ENCODE measurements at regions not wholly inside any gene's neighbourhood (a gene's known extent, or its start where the extent isn't known, plus 50 kb on each side); places are given as distances from the start of the nearest gene placed in this dataset.

DNA sequence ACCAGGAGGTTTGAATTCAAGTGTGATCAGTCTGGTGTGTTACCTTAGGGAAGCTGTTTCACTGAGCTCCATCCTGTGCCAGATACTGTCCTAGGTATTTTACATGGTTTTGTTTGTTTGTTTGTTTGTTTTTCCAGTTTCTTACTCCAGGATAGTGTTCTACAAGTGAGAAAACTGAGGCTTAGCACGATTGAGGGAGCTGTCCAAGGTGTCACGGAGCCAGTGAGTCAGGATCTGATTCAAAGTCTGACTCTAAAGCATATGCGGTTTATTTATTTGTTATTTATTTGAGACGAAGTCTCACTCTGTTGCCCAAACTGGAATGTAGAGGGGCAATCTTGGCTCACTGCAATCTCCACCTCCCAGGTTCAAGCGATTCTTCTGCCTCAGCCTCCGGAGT, 79.7 kb upstream of the GNG2 start:
- Histone ChIP-seq H3K9me3 (ENCODE audit: control extremely low read depth in 1 of 5, control insufficient read depth in 4 of 5, insufficient read depth in 2 of 5, low read depth in 1 of 5, low read length in 4 of 5) (peaks cover 0 to 4% (median 1%) of the 10 kb centered on the region in 5 experiments), H3K4me3 (ENCODE audit: control insufficient read depth in 1 of 7, extremely low read depth in 1 of 7, insufficient read depth in 4 of 7, low read depth in 2 of 7, low read length in 6 of 7) (no peak overlapping the region), H3K4me1 (ENCODE audit: control extremely low read depth in 1 of 4, control insufficient read depth in 4 of 4, insufficient read depth in 4 of 4, low read length in 3 of 4) (peaks cover 0 to 11% (median 5%) of the 10 kb centered on the region in 4 experiments), H3K27ac (ENCODE audit: insufficient read depth in 1 of 2, low read depth in 1 of 2, low read length in 2 of 2, poor library complexity in 1 of 2, severe bottlenecking in 2 of 2) (no peak overlapping the region), H3K36me3 (ENCODE audit: control insufficient read depth in 4 of 4, insufficient read depth in 4 of 4, low read length in 3 of 4) (no peaks in the 10 kb centered on the region), H3K27me3 (replicated peaks in 2 of 5; ENCODE audit: control insufficient read depth in 4 of 5, insufficient read depth in 5 of 5, low read length in 4 of 5) (peaks cover 0 to 2% (median 0%) of the 10 kb centered on the region in 5 experiments)
- POLR2A ChIA-PET = no interaction called here
- 59% methylated on average over 4 of the region's 6 CpGs for WGBS (ENCODE audit: insufficient coverage)
- no peak for DNase-seq
- CTCF ChIA-PET = interaction anchor here (0.9 to 6.9 kb wide), 10 partner anchors 26 to 502 kb away, joined by 3 to 71 read pairs (median 4); no protein-coding TSS in a partner anchor

DNA sequence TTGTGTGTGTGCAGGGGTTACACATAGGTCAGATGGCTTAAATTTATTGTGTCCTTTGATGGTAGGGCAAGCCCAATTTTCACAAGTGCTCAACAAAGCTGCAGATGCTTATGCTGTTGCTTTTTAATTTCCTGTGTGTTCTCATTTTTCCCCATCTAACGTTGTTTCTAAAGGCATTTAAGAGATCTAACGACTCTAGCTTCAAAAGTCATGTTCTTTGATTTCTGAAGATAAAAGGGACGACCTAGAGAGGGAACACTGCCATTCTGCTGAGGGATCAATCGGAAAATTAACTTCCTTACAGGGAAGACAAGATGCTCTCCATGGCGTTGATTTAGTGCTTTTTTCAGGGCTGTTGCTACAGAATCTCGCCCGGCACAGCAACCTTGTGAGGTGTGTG, 79.0 kb upstream of the GNG2 start:
- H3K27ac ChIP-seq (ENCODE audit: insufficient read depth in 1 of 2, low read depth in 1 of 2, low read length in 2 of 2, poor library complexity in 1 of 2, severe bottlenecking in 2 of 2) = no peak overlapping the region
- 94% methylated on average over 4 of the region's 7 CpGs for WGBS (ENCODE audit: insufficient coverage)
- ChIA-PET POLR2A (no interaction called here), CTCF (interaction anchor here (0.9 to 6.9 kb wide), 4 partner anchors 25 to 201 kb away, joined by 3 to 71 read pairs (median 5); no protein-coding TSS in a partner anchor)
- H3K4me3 ChIP-seq (ENCODE audit: control insufficient read depth in 1 of 7, extremely low read depth in 1 of 7, insufficient read depth in 4 of 7, low read depth in 2 of 7, low read length in 6 of 7) = no peak overlapping the region
- no peaks in the 10 kb centered on the region for H3K36me3 ChIP-seq (ENCODE audit: control insufficient read depth in 4 of 4, insufficient read depth in 4 of 4, low read length in 3 of 4)
- DNase-seq = no peak
- H3K9me3 ChIP-seq (ENCODE audit: control extremely low read depth in 1 of 5, control insufficient read depth in 4 of 5, insufficient read depth in 2 of 5, low read depth in 1 of 5, low read length in 4 of 5) = peaks cover 0 to 10% (median 1%) of the 10 kb centered on the region in 5 experiments
- H3K27me3 ChIP-seq (replicated peaks in 2 of 5; ENCODE audit: control insufficient read depth in 4 of 5, insufficient read depth in 5 of 5, low read length in 4 of 5) = peaks cover 0 to 2% (median 0%) of the 10 kb centered on the region in 5 experiments
- H3K4me1 ChIP-seq (ENCODE audit: control extremely low read depth in 1 of 4, control insufficient read depth in 4 of 4, insufficient read depth in 4 of 4, low read length in 3 of 4) = peaks cover 0 to 10% (median 3%) of the 10 kb centered on the region in 4 experiments

DNA sequence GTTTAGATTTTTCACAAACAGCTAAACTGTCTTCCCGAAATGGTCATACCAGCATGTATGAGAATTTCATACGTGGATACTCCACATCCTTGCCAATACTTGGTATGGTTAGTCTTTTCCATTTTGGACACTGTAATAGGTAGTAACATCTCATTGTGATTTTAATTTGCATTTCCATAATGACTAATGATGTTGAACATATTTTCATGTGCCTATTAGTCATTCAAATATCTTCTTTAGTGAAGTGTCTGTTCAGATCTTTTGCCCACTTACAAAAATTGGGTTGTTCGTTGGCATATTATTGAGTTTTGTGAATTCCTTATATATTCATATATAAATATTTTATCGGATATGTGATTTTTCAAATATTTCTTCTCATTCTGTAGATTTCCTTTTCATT, 78.0 kb upstream of the GNG2 start:
- peaks cover 0 to 8% (median 3%) of the 10 kb centered on the region in 4 experiments for H3K4me1 ChIP-seq (ENCODE audit: control extremely low read depth in 1 of 4, control insufficient read depth in 4 of 4, insufficient read depth in 4 of 4, low read length in 3 of 4)
- H3K4me3 ChIP-seq (ENCODE audit: control insufficient read depth in 1 of 7, extremely low read depth in 1 of 7, insufficient read depth in 4 of 7, low read depth in 2 of 7, low read length in 6 of 7) = no peak overlapping the region
- no CpG with 5 or more reads among the region's 4 CpGs for WGBS (ENCODE audit: insufficient coverage)
- ChIA-PET POLR2A (interaction anchor here (0.7 kb wide), 1 partner anchor 519 kb away, joined by 3 read pairs; no protein-coding TSS in a partner anchor), CTCF (interaction anchor here (1.8 to 6.9 kb wide), 2 partner anchors 197 to 200 kb away, joined by 6 to 71 read pairs; no protein-coding TSS in a partner anchor)
- no peak for DNase-seq
- peaks cover 0 to 2% (median 0%) of the 10 kb centered on the region in 5 experiments for H3K27me3 ChIP-seq (replicated peaks in 2 of 5; ENCODE audit: control insufficient read depth in 4 of 5, insufficient read depth in 5 of 5, low read length in 4 of 5)
- no peaks in the 10 kb centered on the region for H3K36me3 ChIP-seq (ENCODE audit: control insufficient read depth in 4 of 4, insufficient read depth in 4 of 4, low read length in 3 of 4)
- H3K9me3 ChIP-seq (ENCODE audit: control extremely low read depth in 1 of 5, control insufficient read depth in 4 of 5, insufficient read depth in 2 of 5, low read depth in 1 of 5, low read length in 4 of 5) = peaks cover 0 to 20% (median 2%) of the 10 kb centered on the region in 5 experiments
- H3K27ac ChIP-seq (ENCODE audit: insufficient read depth in 1 of 2, low read depth in 1 of 2, low read length in 2 of 2, poor library complexity in 1 of 2, severe bottlenecking in 2 of 2) = no peak overlapping the region

GRCh38 chr14:51783765-51784164, 76.6 kb upstream of the GNG2 start:
- ChIA-PET CTCF (interaction anchor here (1.4 kb wide), 1 partner anchor 196 kb away, joined by 4 read pairs; no protein-coding TSS in a partner anchor), POLR2A (interaction anchor here (0.6 kb wide), 1 partner anchor 808 kb away, joined by 5 read pairs; no protein-coding TSS in a partner anchor)
- Histone ChIP-seq H3K4me1 (ENCODE audit: control extremely low read depth in 1 of 4, control insufficient read depth in 4 of 4, insufficient read depth in 4 of 4, low read length in 3 of 4) (peaks cover 0 to 8% (median 3%) of the 10 kb centered on the region in 4 experiments), H3K9me3 (ENCODE audit: control extremely low read depth in 1 of 5, control insufficient read depth in 4 of 5, insufficient read depth in 2 of 5, low read depth in 1 of 5, low read length in 4 of 5) (peaks cover 0 to 22% (median 3%) of the 10 kb centered on the region in 5 experiments), H3K4me3 (ENCODE audit: control insufficient read depth in 1 of 7, extremely low read depth in 1 of 7, insufficient read depth in 4 of 7, low read depth in 2 of 7, low read length in 6 of 7) (no peak overlapping the region), H3K27me3 (replicated peaks in 2 of 5; ENCODE audit: control insufficient read depth in 4 of 5, insufficient read depth in 5 of 5, low read length in 4 of 5) (peaks cover 0 to 2% (median 0%) of the 10 kb centered on the region in 5 experiments), H3K36me3 (ENCODE audit: control insufficient read depth in 4 of 4, insufficient read depth in 4 of 4, low read length in 3 of 4) (no peaks in the 10 kb centered on the region), H3K27ac (ENCODE audit: insufficient read depth in 1 of 2, low read depth in 1 of 2, low read length in 2 of 2, poor library complexity in 1 of 2, severe bottlenecking in 2 of 2) (no peak overlapping the region)
- peak in 2 of 3 donors; percentile 21 to 37 for DNase-seq
- WGBS (ENCODE audit: insufficient coverage) = 27% methylated on average over 2 of the region's 4 CpGs

- H3K36me3 ChIP-seq (ENCODE audit: control insufficient read depth in 4 of 4, insufficient read depth in 4 of 4, low read length in 3 of 4) = no peaks in the 10 kb centered on the region
- peaks cover 0 to 2% (median 0%) of the 10 kb centered on the region in 5 experiments for H3K27me3 ChIP-seq (replicated peaks in 2 of 5; ENCODE audit: control insufficient read depth in 4 of 5, insufficient read depth in 5 of 5, low read length in 4 of 5)
- H3K4me3 ChIP-seq (ENCODE audit: control insufficient read depth in 1 of 7, extremely low read depth in 1 of 7, insufficient read depth in 4 of 7, low read depth in 2 of 7, low read length in 6 of 7) = no peak overlapping the region
- peaks cover 0 to 22% (median 3%) of the 10 kb centered on the region in 5 experiments for H3K9me3 ChIP-seq (ENCODE audit: control extremely low read depth in 1 of 5, control insufficient read depth in 4 of 5, insufficient read depth in 2 of 5, low read depth in 1 of 5, low read length in 4 of 5)
- ChIA-PET POLR2A (no interaction called here), CTCF (interaction anchor here (1.0 to 2.7 kb wide), 4 partner anchors 9 to 235 kb away, joined by 3 to 11 read pairs (median 4); no protein-coding TSS in a partner anchor)
- H3K4me1 ChIP-seq (ENCODE audit: control extremely low read depth in 1 of 4, control insufficient read depth in 4 of 4, insufficient read depth in 4 of 4, low read length in 3 of 4) = peaks cover 0 to 8% (median 3%) of the 10 kb centered on the region in 4 experiments
- no peak for DNase-seq
- no peak overlapping the region for H3K27ac ChIP-seq (ENCODE audit: insufficient read depth in 1 of 2, low read depth in 1 of 2, low read length in 2 of 2, poor library complexity in 1 of 2, severe bottlenecking in 2 of 2)
Observed at GRCh38 chr14:51784466-51784865, 75.9 kb upstream of the GNG2 start.

DNA sequence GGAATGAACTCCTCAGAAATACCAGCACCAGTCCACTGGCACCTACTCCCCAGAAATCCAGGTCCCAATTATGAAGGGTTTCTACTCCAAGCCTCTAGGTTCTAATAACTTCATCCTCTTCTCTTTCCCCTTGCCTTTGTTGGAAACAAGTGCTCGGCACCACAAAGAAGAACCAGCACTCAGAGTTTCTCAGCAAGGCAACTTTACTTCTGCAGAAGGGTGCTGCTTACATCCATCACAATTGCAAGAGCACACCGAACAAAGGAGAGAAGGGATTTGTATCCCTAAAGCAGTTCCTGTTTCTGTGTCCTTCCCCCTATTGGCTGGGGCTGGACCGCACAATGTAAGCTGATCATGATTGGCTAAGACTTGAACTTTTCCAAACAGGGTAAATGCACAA, 74.2 kb upstream of the GNG2 start:
- no peak overlapping the region for H3K4me3 ChIP-seq (ENCODE audit: control insufficient read depth in 1 of 7, extremely low read depth in 1 of 7, insufficient read depth in 4 of 7, low read depth in 2 of 7, low read length in 6 of 7)
- peaks cover 0 to 2% (median 0%) of the 10 kb centered on the region in 5 experiments for H3K27me3 ChIP-seq (replicated peaks in 2 of 5; ENCODE audit: control insufficient read depth in 4 of 5, insufficient read depth in 5 of 5, low read length in 4 of 5)
- peaks cover 0 to 3% (median 0%) of the 10 kb centered on the region in 4 experiments for H3K4me1 ChIP-seq (ENCODE audit: control extremely low read depth in 1 of 4, control insufficient read depth in 4 of 4, insufficient read depth in 4 of 4, low read length in 3 of 4)
- POLR2A ChIA-PET = no interaction called here
- H3K9me3 ChIP-seq (ENCODE audit: control extremely low read depth in 1 of 5, control insufficient read depth in 4 of 5, insufficient read depth in 2 of 5, low read depth in 1 of 5, low read length in 4 of 5) = peaks cover 0 to 22% (median 3%) of the 10 kb centered on the region in 5 experiments
- 100% methylated on average over 3 of the region's 3 CpGs for WGBS (ENCODE audit: insufficient coverage)
- H3K36me3 ChIP-seq (ENCODE audit: control insufficient read depth in 4 of 4, insufficient read depth in 4 of 4, low read length in 3 of 4) = no peaks in the 10 kb centered on the region
- no peak for DNase-seq
- CTCF ChIA-PET = interaction anchor here (2.7 kb wide), 1 partner anchor 10 kb away, joined by 11 read pairs; no protein-coding TSS in a partner anchor
- no peak overlapping the region for H3K27ac ChIP-seq (ENCODE audit: insufficient read depth in 1 of 2, low read depth in 1 of 2, low read length in 2 of 2, poor library complexity in 1 of 2, severe bottlenecking in 2 of 2)

GRCh38 chr14:51787352-51787751, 73.1 kb upstream of the GNG2 start:
- Histone ChIP-seq H3K9me3 (ENCODE audit: control extremely low read depth in 1 of 5, control insufficient read depth in 4 of 5, insufficient read depth in 2 of 5, low read depth in 1 of 5, low read length in 4 of 5) (peaks cover 0 to 22% (median 3%) of the 10 kb centered on the region in 5 experiments), H3K4me3 (ENCODE audit: control insufficient read depth in 1 of 7, extremely low read depth in 1 of 7, insufficient read depth in 4 of 7, low read depth in 2 of 7, low read length in 6 of 7) (no peak overlapping the region), H3K4me1 (ENCODE audit: control extremely low read depth in 1 of 4, control insufficient read depth in 4 of 4, insufficient read depth in 4 of 4, low read length in 3 of 4) (peaks cover 0 to 3% (median 0%) of the 10 kb centered on the region in 4 experiments), H3K27me3 (replicated peaks in 2 of 5; ENCODE audit: control insufficient read depth in 4 of 5, insufficient read depth in 5 of 5, low read length in 4 of 5) (no peaks in the 10 kb centered on the region), H3K27ac (ENCODE audit: insufficient read depth in 1 of 2, low read depth in 1 of 2, low read length in 2 of 2, poor library complexity in 1 of 2, severe bottlenecking in 2 of 2) (no peak overlapping the region), H3K36me3 (ENCODE audit: control insufficient read depth in 4 of 4, insufficient read depth in 4 of 4, low read length in 3 of 4) (no peaks in the 10 kb centered on the region)
- no peak for DNase-seq
- 100% methylated on average over 2 of the region's 4 CpGs for WGBS (ENCODE audit: insufficient coverage)
- ChIA-PET POLR2A (no interaction called here), CTCF (no interaction called here)

Measured in common myeloid progenitor, CD34-positive (primary cell).